ENCODE measurements at regions not wholly inside any gene's neighbourhood (a gene's known extent, or its start where the extent isn't known, plus 50 kb on each side); places are given as distances from the start of the nearest gene placed in this dataset.

GRCh38 chr11:101718402-101718801 is 134.6 kb upstream of the TRPC6 start:
- H3K36me3 ChIP-seq: no peaks in the 10 kb centered on the region
- no peak overlapping the region for H3K4me3 ChIP-seq
- H3K27ac ChIP-seq (replicated peaks in 1 of 4): no peak overlapping the region
- no peak for DNase-seq (ENCODE audit: extremely low spot score)
- TF ChIP-seq POLR2A (IDR thresholded peaks at IDR 0.05; ENCODE audit: low read depth) (no peak), EP300 (IDR thresholded peaks at IDR 0.05) (no peak), POLR2AphosphoS5 (IDR thresholded peaks at IDR 0.05) (no peak), CTCF (IDR thresholded peaks at IDR 0.05) (no peak)
- intact Hi-C loops (cut with DNase I): no loop called here
- H3K27me3 ChIP-seq: no peaks in the 10 kb centered on the region
- H3K9me3 ChIP-seq: no peaks in the 10 kb centered on the region
- WGBS: 78% methylated on average over 4 of the region's 4 CpGs
- H3K4me1 ChIP-seq: no peaks in the 10 kb centered on the region

- Histone ChIP-seq H3K27ac (replicated peaks in 1 of 4) (no peak overlapping the region), H3K4me3 (no peak overlapping the region), H3K9me3 (no peaks in the 10 kb centered on the region), H3K27me3 (no peaks in the 10 kb centered on the region), H3K36me3 (no peaks in the 10 kb centered on the region), H3K4me1 (no peaks in the 10 kb centered on the region)
- TF ChIP-seq POLR2AphosphoS5 (IDR thresholded peaks at IDR 0.05) (no peak), POLR2A (IDR thresholded peaks at IDR 0.05; ENCODE audit: low read depth) (no peak), EP300 (IDR thresholded peaks at IDR 0.05) (no peak), CTCF (IDR thresholded peaks at IDR 0.05) (no peak)
- intact Hi-C loops (cut with DNase I): no loop called here
- WGBS: 90% methylated on average over 1 of the region's 1 CpG
- no peak for DNase-seq (ENCODE audit: extremely low spot score)
These were observed 133.8 kb upstream of the TRPC6 start for GRCh38 chr11:101717619-101718018.

- H3K27me3 ChIP-seq: no peaks in the 10 kb centered on the region
- H3K27ac ChIP-seq (replicated peaks in 1 of 4): no peak overlapping the region
- H3K9me3 ChIP-seq: no peaks in the 10 kb centered on the region
- TF ChIP-seq EP300 (IDR thresholded peaks at IDR 0.05) (no peak), CTCF (IDR thresholded peaks at IDR 0.05) (no peak), POLR2A (IDR thresholded peaks at IDR 0.05; ENCODE audit: low read depth) (no peak), POLR2AphosphoS5 (IDR thresholded peaks at IDR 0.05) (no peak)
- intact Hi-C loops (cut with DNase I): no loop called here
- DNase-seq (ENCODE audit: extremely low spot score): no peak
- no peaks in the 10 kb centered on the region for H3K4me1 ChIP-seq
- H3K36me3 ChIP-seq: no peaks in the 10 kb centered on the region
- H3K4me3 ChIP-seq: no peak overlapping the region
- WGBS: 4% methylated on average over 1 of the region's 1 CpG
These were observed 131.5 kb upstream of the TRPC6 start for GRCh38 chr11:101715281-101715680.

GRCh38 chr11:101707477-101707876 is 123.7 kb upstream of the TRPC6 start:
- no peaks in the 10 kb centered on the region for H3K4me1 ChIP-seq
- no peak overlapping the region for H3K27ac ChIP-seq (replicated peaks in 1 of 4)
- no peaks in the 10 kb centered on the region for H3K9me3 ChIP-seq
- no peaks in the 10 kb centered on the region for H3K27me3 ChIP-seq
- intact Hi-C loops (cut with DNase I): no loop called here
- H3K4me3 ChIP-seq: no peak overlapping the region
- no peaks in the 10 kb centered on the region for H3K36me3 ChIP-seq
- 78% methylated on average over 2 of the region's 2 CpGs for WGBS
- DNase-seq (ENCODE audit: extremely low spot score): no peak
- no peak for TF ChIP-seq POLR2A (IDR thresholded peaks at IDR 0.05; ENCODE audit: low read depth)
- TF ChIP-seq EP300 (IDR thresholded peaks at IDR 0.05): no peak
- TF ChIP-seq POLR2AphosphoS5 (IDR thresholded peaks at IDR 0.05): no peak
- no peak for TF ChIP-seq CTCF (IDR thresholded peaks at IDR 0.05)

- no peaks in the 10 kb centered on the region for H3K27me3 ChIP-seq
- intact Hi-C loops (cut with DNase I): no loop called here
- no peaks in the 10 kb centered on the region for H3K4me1 ChIP-seq
- no peak overlapping the region for H3K27ac ChIP-seq (replicated peaks in 1 of 4)
- 50% methylated on average over 2 of the region's 2 CpGs for WGBS
- no peaks in the 10 kb centered on the region for H3K36me3 ChIP-seq
- H3K4me3 ChIP-seq: no peak overlapping the region
- no peak for DNase-seq (ENCODE audit: extremely low spot score)
- TF ChIP-seq CTCF (IDR thresholded peaks at IDR 0.05): no peak
- TF ChIP-seq EP300 (IDR thresholded peaks at IDR 0.05): no peak
- TF ChIP-seq POLR2A (IDR thresholded peaks at IDR 0.05; ENCODE audit: low read depth): no peak
- TF ChIP-seq POLR2AphosphoS5 (IDR thresholded peaks at IDR 0.05): no peak
- no peaks in the 10 kb centered on the region for H3K9me3 ChIP-seq
These were observed 122.7 kb upstream of the TRPC6 start for GRCh38 chr11:101706541-101706940.
